Vagina (tissue), 2 donors: ENCODE measurements at regions not wholly inside any gene's neighbourhood (a gene's known extent, or its start where the extent isn't known, plus 50 kb on each side); places are given as distances from the start of the nearest gene placed in this dataset.
"Not testable (repeated sequence)": the region's sequence is repeated elsewhere in the genome, so short reads cannot be mapped to it uniquely, and the experiment has no call there.

Source experiments
- DNase-seq, 2 donors: peaks; one replicate each; pipeline ENCODE4 v3.0.0-alpha.2; 2017; ENCODE audit errors: extremely low spot score in 2 of 2
- H3K27ac ChIP-seq: fragments of 200-600 bp; sonication (generic); one replicate; pipeline ENCODE4 v1.5.1; 2019
- H3K27me3 ChIP-seq: fragments of 200-600 bp; sonication (generic); one replicate; pipeline ENCODE4 v1.5.1; 2019
- H3K36me3 ChIP-seq, 2 donors: fragments of 200-600 bp; sonication (generic); one replicate each; pipeline ENCODE4 v1.5.1; 2017 to 2019
- H3K4me1 ChIP-seq: fragments of 200-600 bp; sonication (generic); one replicate; pipeline ENCODE4 v1.5.1; 2019
- H3K4me3 ChIP-seq, 2 donors: fragments of 200-600 bp; sonication (generic); 1 replicate in 1 of 2; 2 replicates in 1 of 2; pipeline ENCODE4 v1.5.1; 2016 to 2019
- H3K9me3 ChIP-seq: fragments of 200-600 bp; sonication (generic); one replicate; pipeline ENCODE4 v1.5.1; 2019
- POLR2A ChIP-seq, 2 donors: fragments of 450-650 bp; IDR thresholded peaks; one replicate each; pipeline ENCODE4 v1.6.1; 2017; ENCODE audit warnings: antibody characterized with exemption in 2 of 2, mild to moderate bottlenecking in 2 of 2, moderate library complexity in 2 of 2
- POLR2AphosphoS5 ChIP-seq, 2 donors: sonication (generic); formaldehyde crosslinking; IDR thresholded peaks; one replicate each; pipeline ENCODE4 v1.9.0; 2017; ENCODE audit warnings: antibody characterized with exemption in 2 of 2, mild to moderate bottlenecking in 2 of 2, low read depth in 1 of 2; ENCODE audit not compliant: insufficient read depth in 1 of 2
- intact Hi-C: fragments of 100-400 bp; cut with DNase I; formaldehyde crosslinking; loops from one replicate; pipeline ENCODE4 v1.15.1; 2023
- TF ChIP-seq, protein P1 (sequence below), 3 experiments: fragments of 450-650 bp in 2 of 3; fragments of 200-600 bp in 1 of 3; sonication (generic) in 1 of 3; IDR thresholded peaks; one replicate each; pipeline ENCODE4 v1.5.1; 2017 to 2019; ENCODE audit warnings: antibody characterized with exemption in 3 of 3, mild to moderate bottlenecking in 2 of 3, moderate library complexity in 2 of 3

- intact Hi-C loops = no loop called here
- no peaks in the 10 kb centered on the region for H3K27me3 ChIP-seq
- H3K4me1 ChIP-seq = no peaks in the 10 kb centered on the region
- H3K9me3 ChIP-seq = no peaks in the 10 kb centered on the region
- DNase-seq = no peak
- TF ChIP-seq, protein P1, sequence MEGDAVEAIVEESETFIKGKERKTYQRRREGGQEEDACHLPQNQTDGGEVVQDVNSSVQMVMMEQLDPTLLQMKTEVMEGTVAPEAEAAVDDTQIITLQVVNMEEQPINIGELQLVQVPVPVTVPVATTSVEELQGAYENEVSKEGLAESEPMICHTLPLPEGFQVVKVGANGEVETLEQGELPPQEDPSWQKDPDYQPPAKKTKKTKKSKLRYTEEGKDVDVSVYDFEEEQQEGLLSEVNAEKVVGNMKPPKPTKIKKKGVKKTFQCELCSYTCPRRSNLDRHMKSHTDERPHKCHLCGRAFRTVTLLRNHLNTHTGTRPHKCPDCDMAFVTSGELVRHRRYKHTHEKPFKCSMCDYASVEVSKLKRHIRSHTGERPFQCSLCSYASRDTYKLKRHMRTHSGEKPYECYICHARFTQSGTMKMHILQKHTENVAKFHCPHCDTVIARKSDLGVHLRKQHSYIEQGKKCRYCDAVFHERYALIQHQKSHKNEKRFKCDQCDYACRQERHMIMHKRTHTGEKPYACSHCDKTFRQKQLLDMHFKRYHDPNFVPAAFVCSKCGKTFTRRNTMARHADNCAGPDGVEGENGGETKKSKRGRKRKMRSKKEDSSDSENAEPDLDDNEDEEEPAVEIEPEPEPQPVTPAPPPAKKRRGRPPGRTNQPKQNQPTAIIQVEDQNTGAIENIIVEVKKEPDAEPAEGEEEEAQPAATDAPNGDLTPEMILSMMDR (IDR thresholded peaks at IDR 0.05) = no peak
- TF ChIP-seq POLR2AphosphoS5 (IDR thresholded peaks at IDR 0.05; ENCODE audit: insufficient read depth in 1 of 2, low read depth in 1 of 2) (no peak), POLR2A (IDR thresholded peaks at IDR 0.05) (no peak)
- no peak overlapping the region for H3K27ac ChIP-seq
- no peak overlapping the region for H3K4me3 ChIP-seq
- H3K36me3 ChIP-seq = no peaks in the 10 kb centered on the region
Observed at GRCh38 chr3:8307545-8308110, 194.0 kb upstream of the LMCD1 start.

GRCh38 chr3:8311321-8311720 is 190.3 kb upstream of the LMCD1 start:
- no peak for DNase-seq
- TF ChIP-seq POLR2A (IDR thresholded peaks at IDR 0.05) = no peak
- TF ChIP-seq POLR2AphosphoS5 (IDR thresholded peaks at IDR 0.05; ENCODE audit: insufficient read depth in 1 of 2, low read depth in 1 of 2) = no peak
- TF ChIP-seq, protein P1 (IDR thresholded peaks at IDR 0.05) = no peak
- intact Hi-C loops = no loop called here
- no peaks in the 10 kb centered on the region for H3K36me3 ChIP-seq
- H3K9me3 ChIP-seq = no peaks in the 10 kb centered on the region
- H3K4me1 ChIP-seq = no peaks in the 10 kb centered on the region
- no peak overlapping the region for H3K4me3 ChIP-seq
- H3K27me3 ChIP-seq = no peaks in the 10 kb centered on the region
- no peak overlapping the region for H3K27ac ChIP-seq

GRCh38 chr3:8312685-8313084 is 188.9 kb upstream of the LMCD1 start:
- no peak overlapping the region for H3K4me3 ChIP-seq
- H3K4me1 ChIP-seq = no peaks in the 10 kb centered on the region
- no peak for DNase-seq
- H3K27me3 ChIP-seq = no peaks in the 10 kb centered on the region
- H3K36me3 ChIP-seq = no peaks in the 10 kb centered on the region
- TF ChIP-seq, protein P1 (IDR thresholded peaks at IDR 0.05) = no peak
- no peak for TF ChIP-seq POLR2A (IDR thresholded peaks at IDR 0.05)
- no peak for TF ChIP-seq POLR2AphosphoS5 (IDR thresholded peaks at IDR 0.05; ENCODE audit: insufficient read depth in 1 of 2, low read depth in 1 of 2)
- no peaks in the 10 kb centered on the region for H3K9me3 ChIP-seq
- H3K27ac ChIP-seq = no peak overlapping the region
- intact Hi-C loops = no loop called here

- Histone ChIP-seq H3K9me3 (no peaks in the 10 kb centered on the region), H3K4me3 (no peak overlapping the region), H3K36me3 (no peaks in the 10 kb centered on the region), H3K27me3 (no peaks in the 10 kb centered on the region), H3K4me1 (no peaks in the 10 kb centered on the region), H3K27ac (no peak overlapping the region)
- intact Hi-C loops = no loop called here
- TF ChIP-seq POLR2AphosphoS5 (IDR thresholded peaks at IDR 0.05; ENCODE audit: insufficient read depth in 1 of 2, low read depth in 1 of 2) (no peak), POLR2A (IDR thresholded peaks at IDR 0.05) (no peak)
- DNase-seq = no peak
Observed at GRCh38 chr3:8313560-8314267, 187.9 kb upstream of the LMCD1 start.

DNA sequence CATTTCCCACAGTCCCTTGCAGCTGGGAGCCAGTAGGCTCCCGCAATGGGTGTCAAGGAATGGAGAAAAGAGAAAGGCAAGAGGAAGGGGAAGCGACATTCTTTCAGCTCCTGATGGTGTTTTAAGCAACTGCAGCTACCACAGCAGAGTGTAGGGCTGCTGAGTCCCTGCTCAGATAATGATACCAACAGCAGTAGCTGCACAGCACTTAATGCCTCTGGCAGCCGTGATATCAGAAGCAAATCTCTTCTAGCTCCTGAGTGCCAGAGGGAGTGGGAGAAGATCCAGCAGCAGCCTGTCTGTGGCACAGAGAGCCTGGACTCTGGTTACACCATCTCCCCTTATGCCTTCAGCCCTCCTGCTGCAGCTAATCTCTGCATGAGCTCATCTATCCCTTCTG is 186.1 kb upstream of the LMCD1 start:
- H3K4me3 ChIP-seq = not testable (repeated sequence)

More for the DNA sequence above, 186.1 kb upstream of the LMCD1 start:
- H3K27ac ChIP-seq, H3K36me3 ChIP-seq, DNase-seq, intact Hi-C loops, H3K27me3 ChIP-seq, H3K9me3 ChIP-seq, H3K4me1 ChIP-seq: not testable (repeated sequence)
